H9 (cell line): ENCODE measurements at regions not wholly inside any gene's neighbourhood (a gene's known extent, or its start where the extent isn't known, plus 50 kb on each side); places are given as distances from the start of the nearest gene placed in this dataset.
A peak's percentile ranks its signal among the peaks of the same experiment; 100 is the strongest.

ENCODE experiments used
- DNase-seq: peaks from one replicate; pipeline ENCODE4 v3.0.0-alpha.2; 2017
- H2AFZ ChIP-seq: one replicate; pipeline ENCODE4 v1.6.1; 2013; ENCODE audit warnings: mild to moderate bottlenecking, low read length, control low read depth, moderate library complexity
- H2AK5ac ChIP-seq: 2 replicates; pipeline ENCODE4 v1.6.1; 2013; ENCODE audit warnings: low read length, control low read depth, mixed read lengths; ENCODE audit not compliant: insufficient read length
- H2BK120ac ChIP-seq: one replicate; pipeline ENCODE4 v1.6.1; 2013; ENCODE audit warnings: low read depth, mild to moderate bottlenecking, low read length, control low read depth, inconsistent platforms; ENCODE audit not compliant: poor library complexity, severe bottlenecking
- H2BK12ac ChIP-seq: 2 replicates; pipeline ENCODE4 v1.6.1; 2013; ENCODE audit warnings: low read length, control low read depth, mixed read lengths, low read depth; ENCODE audit not compliant: insufficient read length
- H2BK15ac ChIP-seq: 2 replicates; pipeline ENCODE4 v1.6.1; 2013; ENCODE audit warnings: low read depth, low read length, control low read depth
- H2BK20ac ChIP-seq: one replicate; pipeline ENCODE4 v1.6.1; 2013; ENCODE audit warnings: low read depth, mild to moderate bottlenecking, low read length, control low read depth, inconsistent platforms; ENCODE audit not compliant: poor library complexity, severe bottlenecking
- H2BK5ac ChIP-seq: 2 replicates; pipeline ENCODE4 v1.6.1; 2013; ENCODE audit warnings: low read length, control low read depth, mixed read lengths; ENCODE audit not compliant: insufficient read length
- H3K14ac ChIP-seq: 2 replicates; pipeline ENCODE4 v1.6.1; 2013; ENCODE audit warnings: low read length, control low read depth; ENCODE audit not compliant: insufficient read depth
- H3K18ac ChIP-seq: 2 replicates; pipeline ENCODE4 v1.6.1; 2013; ENCODE audit warnings: low read depth, mild to moderate bottlenecking, mixed read lengths, low read length, control low read depth; ENCODE audit not compliant: insufficient read length
- H3K23ac ChIP-seq: 2 replicates; pipeline ENCODE4 v1.6.1; 2013; ENCODE audit warnings: low read length, control low read depth, mixed read lengths, low read depth; ENCODE audit not compliant: insufficient read length
- H3K23me2 ChIP-seq: 2 replicates; pipeline ENCODE4 v1.6.1; 2013; ENCODE audit warnings: low read depth, mild to moderate bottlenecking, mixed read lengths, low read length, control low read depth; ENCODE audit not compliant: insufficient read length, poor library complexity, severe bottlenecking
- H3K27ac ChIP-seq: 2 replicates; pipeline ENCODE4 v1.5.1; 2013; ENCODE audit warnings: low read length, control low read depth, mixed read lengths, low read depth; ENCODE audit not compliant: insufficient read length
- H3K27me3 ChIP-seq: 2 replicates; pipeline ENCODE4 v1.6.1; 2013; ENCODE audit warnings: low read length, control low read depth, inconsistent platforms; ENCODE audit not compliant: insufficient read depth
- H3K4ac ChIP-seq: 2 replicates; pipeline ENCODE4 v1.6.1; 2013; ENCODE audit warnings: low read depth, mild to moderate bottlenecking, control low read depth, inconsistent platforms, low read length, moderate library complexity
- H3K4me1 ChIP-seq: 2 replicates; pipeline ENCODE4 v1.6.1; 2013; ENCODE audit warnings: low read length, control low read depth, inconsistent platforms; ENCODE audit not compliant: insufficient read depth
- H3K4me2 ChIP-seq: 2 replicates; pipeline ENCODE4 v1.6.1; 2013; ENCODE audit warnings: low read length, control low read depth, mixed read lengths; ENCODE audit not compliant: insufficient read length, insufficient read depth
- H3K56ac ChIP-seq: 2 replicates; pipeline ENCODE4 v1.6.1; 2013; ENCODE audit warnings: low read depth, mild to moderate bottlenecking, mixed read lengths, low read length, control low read depth; ENCODE audit not compliant: insufficient read length
- H3K79me1 ChIP-seq: 2 replicates; pipeline ENCODE4 v1.6.1; 2013; ENCODE audit warnings: low read depth, mild to moderate bottlenecking, moderate library complexity, low read length, control low read depth, inconsistent platforms; ENCODE audit not compliant: insufficient read depth, poor library complexity, severe bottlenecking
- H3K79me2 ChIP-seq: 2 replicates; pipeline ENCODE4 v1.6.1; 2013; ENCODE audit warnings: low read length, control low read depth, inconsistent platforms; ENCODE audit not compliant: insufficient read depth
- H3K9ac ChIP-seq: 2 replicates; pipeline ENCODE4 v1.6.1; 2013; ENCODE audit warnings: low read length, control low read depth, mixed read lengths; ENCODE audit not compliant: insufficient read length; ENCODE audit errors: extremely low read depth
- H3K9me3 ChIP-seq: one replicate; pipeline ENCODE4 v1.6.1; 2013; ENCODE audit warnings: low read depth, low read length, inconsistent platforms; ENCODE audit not compliant: control insufficient read depth
- H3T11ph ChIP-seq: one replicate; pipeline ENCODE4 v1.6.1; 2013; ENCODE audit warnings: mild to moderate bottlenecking, low read length, control low read depth, inconsistent platforms
- H4K20me1 ChIP-seq: one replicate; pipeline ENCODE4 v1.6.1; 2013; ENCODE audit not compliant: control insufficient read depth, insufficient read length, insufficient read depth
- H4K5ac ChIP-seq: 2 replicates; pipeline ENCODE4 v1.6.1; 2013; ENCODE audit warnings: low read depth, mild to moderate bottlenecking, mixed read lengths, low read length, control low read depth; ENCODE audit not compliant: insufficient read length
- H4K8ac ChIP-seq: replicated peaks from 2 replicates; pipeline ENCODE4 v1.6.1; 2013; ENCODE audit warnings: low read length, control low read depth, mixed read lengths, low read depth; ENCODE audit not compliant: insufficient read length
- H4K91ac ChIP-seq: 2 replicates; pipeline ENCODE4 v1.6.1; 2013; ENCODE audit warnings: low read depth, mild to moderate bottlenecking, moderate library complexity, mixed read lengths, low read length, control low read depth; ENCODE audit not compliant: insufficient read length
- H3K27ac Mint-ChIP-seq, 3 experiments: 2 replicates in 2 of 3; 3 replicates in 1 of 3; pipeline ENCODE4 v1.8.0; 2020 to 2021; ENCODE audit warnings: mixed read lengths in 3 of 3, mild to moderate bottlenecking in 1 of 3, moderate library complexity in 1 of 3
- H3K27me3 Mint-ChIP-seq: 2 replicates; pipeline ENCODE4 v1.8.0; 2021; ENCODE audit warnings: low read depth, mild to moderate bottlenecking, moderate library complexity, mixed read lengths
- H3K36me3 Mint-ChIP-seq, 3 experiments: 2 replicates in 2 of 3; 3 replicates in 1 of 3; pipeline ENCODE4 v1.8.0; 2020 to 2021; ENCODE audit warnings: low read depth in 3 of 3, mixed read lengths in 3 of 3; ENCODE audit not compliant: insufficient read depth in 1 of 3
- H3K4me1 Mint-ChIP-seq, 2 experiments: 2 replicates each; pipeline ENCODE4 v1.8.0; 2020; ENCODE audit warnings: mixed read lengths in 2 of 2
- H3K4me3 Mint-ChIP-seq, 2 experiments: 2 replicates in 1 of 2; 3 replicates in 1 of 2; pipeline ENCODE4 v1.8.0; 2020 to 2021; ENCODE audit warnings: mild to moderate bottlenecking in 2 of 2, mixed read lengths in 2 of 2, moderate library complexity in 1 of 2
- H3K9me3 Mint-ChIP-seq, 2 experiments: 2 replicates in 1 of 2; 3 replicates in 1 of 2; pipeline ENCODE4 v1.8.0; 2020; ENCODE audit warnings: mild to moderate bottlenecking in 2 of 2, mixed read lengths in 2 of 2, moderate library complexity in 1 of 2
- WGBS: extraction: QIAGEN DNeasy Blood & Tissue Kit; methylation state at CpG from one replicate; pipeline ENCODE4 v1.1.7; 2013; ENCODE audit warnings: missing lambda C conversion rate, low lambda C conversion rate, mixed read lengths; ENCODE audit not compliant: insufficient read length; ENCODE audit errors: extremely low coverage; 5-methylcytosine and 5-hydroxymethylcytosine counted together
- TF ChIP-seq, protein P1 (sequence below): fragments of 200-600 bp; sonication (generic); conservative IDR thresholded peaks from 3 replicates; pipeline ENCODE4 v1.8.0; 2021; ENCODE audit warnings: antibody characterized with exemption, mild to moderate bottlenecking

DNA sequence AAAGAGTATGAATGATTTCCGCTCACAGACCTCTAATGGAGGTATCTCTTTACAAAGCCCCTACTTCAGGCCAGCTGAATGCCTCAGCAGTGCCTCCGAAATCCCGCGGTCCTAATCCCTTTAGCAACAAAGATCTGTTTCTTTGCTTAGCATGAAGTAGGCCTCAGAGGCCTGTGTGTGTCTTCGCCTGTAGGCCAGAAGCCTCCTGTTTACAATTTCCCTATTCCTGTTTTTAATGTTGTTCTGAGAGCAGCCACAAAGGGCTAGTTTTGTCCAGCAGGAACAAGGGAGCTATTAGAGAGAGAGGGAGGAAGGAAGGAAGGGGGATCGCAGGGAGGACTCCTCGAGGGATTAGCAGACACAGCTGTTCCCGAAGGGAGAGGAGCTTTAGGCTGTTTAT lies 166.4 kb upstream of the SPRY4 start:
- no peaks in the 10 kb centered on the region for H3K79me2 ChIP-seq
- no CpG with 5 or more reads among the region's 8 CpGs for WGBS
- no peak overlapping the region for H3K27ac ChIP-seq
- no peak overlapping the region for H3T11ph ChIP-seq
- H3K18ac ChIP-seq = no peak overlapping the region
- H3K4me1 ChIP-seq = no peaks in the 10 kb centered on the region
- no peak overlapping the region for H3K4ac ChIP-seq
- H3K9me3 Mint-ChIP-seq = no peaks in the 10 kb centered on the region
- H3K23me2 ChIP-seq = no peaks in the 10 kb centered on the region
- H3K23ac ChIP-seq = no peak overlapping the region
- no peak overlapping the region for H3K14ac ChIP-seq
- no peaks in the 10 kb centered on the region for H3K27me3 Mint-ChIP-seq
- H3K4me3 Mint-ChIP-seq = no peak overlapping the region
- peaks cover 0 to 1% (median 0%) of the 10 kb centered on the region in 3 experiments; a peak in 2 of 7 replicates for H3K36me3 Mint-ChIP-seq
- H2BK15ac ChIP-seq = no peak overlapping the region
- no peak overlapping the region for H4K5ac ChIP-seq
- no peak overlapping the region for H2BK20ac ChIP-seq
- H3K4me1 Mint-ChIP-seq = peaks cover 19 to 32% of the 10 kb centered on the region in 2 experiments
- TF ChIP-seq, protein P1, sequence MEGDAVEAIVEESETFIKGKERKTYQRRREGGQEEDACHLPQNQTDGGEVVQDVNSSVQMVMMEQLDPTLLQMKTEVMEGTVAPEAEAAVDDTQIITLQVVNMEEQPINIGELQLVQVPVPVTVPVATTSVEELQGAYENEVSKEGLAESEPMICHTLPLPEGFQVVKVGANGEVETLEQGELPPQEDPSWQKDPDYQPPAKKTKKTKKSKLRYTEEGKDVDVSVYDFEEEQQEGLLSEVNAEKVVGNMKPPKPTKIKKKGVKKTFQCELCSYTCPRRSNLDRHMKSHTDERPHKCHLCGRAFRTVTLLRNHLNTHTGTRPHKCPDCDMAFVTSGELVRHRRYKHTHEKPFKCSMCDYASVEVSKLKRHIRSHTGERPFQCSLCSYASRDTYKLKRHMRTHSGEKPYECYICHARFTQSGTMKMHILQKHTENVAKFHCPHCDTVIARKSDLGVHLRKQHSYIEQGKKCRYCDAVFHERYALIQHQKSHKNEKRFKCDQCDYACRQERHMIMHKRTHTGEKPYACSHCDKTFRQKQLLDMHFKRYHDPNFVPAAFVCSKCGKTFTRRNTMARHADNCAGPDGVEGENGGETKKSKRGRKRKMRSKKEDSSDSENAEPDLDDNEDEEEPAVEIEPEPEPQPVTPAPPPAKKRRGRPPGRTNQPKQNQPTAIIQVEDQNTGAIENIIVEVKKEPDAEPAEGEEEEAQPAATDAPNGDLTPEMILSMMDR = no peak
- H3K4me2 ChIP-seq = no peak overlapping the region
- H4K91ac ChIP-seq = no peak overlapping the region
- no peak for DNase-seq
- no peaks in the 10 kb centered on the region for H3K79me1 ChIP-seq
- no peak overlapping the region for H3K56ac ChIP-seq
- H2BK5ac ChIP-seq = no peak overlapping the region
- H2AFZ ChIP-seq = no peak overlapping the region
- H4K8ac ChIP-seq = no peak overlapping the region
- H2BK12ac ChIP-seq = no peak overlapping the region
- H3K9me3 ChIP-seq = no peaks in the 10 kb centered on the region
- peak overlapping the region; percentile 27 to 97 (median 96); a peak in 6 of 7 replicates for H3K27ac Mint-ChIP-seq
- no peak overlapping the region for H2BK120ac ChIP-seq
- H2AK5ac ChIP-seq = no peak overlapping the region
- H4K20me1 ChIP-seq = no peaks in the 10 kb centered on the region
- H3K9ac ChIP-seq = no peak overlapping the region
- H3K27me3 ChIP-seq = no peaks in the 10 kb centered on the region
